Midbrain (tissue), 1 donor: ENCODE measurements at regions not wholly inside any gene's neighbourhood (a gene's known extent, or its start where the extent isn't known, plus 50 kb on each side); places are given as distances from the start of the nearest gene placed in this dataset.
"Not testable (repeated sequence)": the region's sequence is repeated elsewhere in the genome, so short reads cannot be mapped to it uniquely, and the experiment has no call there.

Experiments
- DNase-seq: peaks from one replicate; lab custom pipeline; 2025; lab: John Stamatoyannopoulos, UW

DNA sequence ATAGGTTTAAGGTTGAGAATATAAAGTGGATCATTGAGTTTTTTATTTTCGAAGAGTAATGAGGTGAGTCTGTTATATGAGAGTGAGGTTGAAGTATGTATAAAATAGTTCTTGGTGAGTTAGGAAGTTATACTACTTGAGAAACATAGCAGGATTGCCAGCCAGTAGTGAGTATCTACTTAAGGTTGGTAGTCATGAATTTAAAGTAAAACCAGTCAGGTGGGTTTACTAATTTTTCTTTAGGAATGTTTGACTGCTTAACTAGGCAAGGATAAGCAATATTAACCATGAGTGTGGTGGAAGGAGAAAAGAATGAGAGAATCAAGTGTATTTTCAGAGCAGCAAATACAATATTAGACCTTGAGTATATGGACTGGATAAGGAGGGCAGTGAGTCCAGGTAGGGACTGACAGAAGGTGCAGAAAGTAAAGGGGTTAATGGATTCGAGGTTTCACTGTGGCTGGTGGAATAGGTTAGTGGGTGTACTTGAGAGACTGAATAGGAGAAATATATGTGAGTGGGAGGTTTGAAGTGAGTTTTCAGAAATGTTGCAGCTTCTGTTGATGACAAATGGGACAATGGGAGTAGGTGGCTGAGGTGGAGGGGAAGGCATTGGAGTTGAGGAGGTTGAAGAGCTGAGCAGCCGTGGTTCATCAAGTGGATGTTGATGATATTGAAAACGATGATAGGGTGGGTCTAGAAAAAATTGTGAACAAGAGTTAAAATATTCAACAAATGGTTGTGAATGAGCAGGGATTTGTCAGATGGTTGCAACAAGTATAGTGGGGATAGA, 232.5 kb upstream of the ASCC3 start:
- DNase-seq: no peak

DNA sequence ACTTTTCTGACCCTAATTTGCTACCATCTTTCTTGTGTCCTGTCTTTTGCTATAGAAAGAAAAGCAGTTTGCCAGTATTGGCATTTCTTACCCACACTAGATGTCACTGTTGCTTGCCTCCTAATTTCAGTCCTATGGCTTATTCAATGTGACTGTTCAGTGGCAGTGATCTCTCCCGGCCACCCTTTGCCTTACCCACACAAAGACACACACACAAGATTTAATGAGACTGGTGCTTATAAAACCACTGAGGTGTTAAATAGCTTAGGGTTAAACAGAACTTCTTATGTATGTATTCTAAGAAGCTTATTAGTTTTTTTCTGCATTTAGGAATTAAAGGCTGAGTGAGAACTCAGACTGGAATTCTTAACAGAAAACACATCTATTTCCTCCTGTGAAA, 233.6 kb upstream of the ASCC3 start:
- peak; percentile 67 for DNase-seq

DNA sequence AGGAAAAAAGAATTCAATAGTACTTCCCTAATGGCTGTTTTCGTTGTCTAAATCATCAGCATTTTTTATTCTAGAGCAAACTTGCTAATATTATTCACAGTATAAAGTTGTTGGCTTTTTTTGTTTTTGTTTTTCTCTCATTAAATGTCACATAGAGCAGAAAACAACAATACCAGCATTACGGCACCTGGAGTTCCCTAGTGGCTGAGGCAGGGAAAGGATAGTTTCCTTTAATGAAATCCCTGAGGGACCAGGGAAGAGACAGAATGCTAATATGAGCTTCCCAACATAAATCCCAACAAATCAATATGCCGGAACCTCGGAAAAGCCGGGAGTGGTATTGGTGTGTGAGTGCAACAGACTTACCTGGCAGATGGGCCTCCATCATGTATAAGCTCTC, 235.2 kb upstream of the ASCC3 start:
- no peak for DNase-seq

DNA sequence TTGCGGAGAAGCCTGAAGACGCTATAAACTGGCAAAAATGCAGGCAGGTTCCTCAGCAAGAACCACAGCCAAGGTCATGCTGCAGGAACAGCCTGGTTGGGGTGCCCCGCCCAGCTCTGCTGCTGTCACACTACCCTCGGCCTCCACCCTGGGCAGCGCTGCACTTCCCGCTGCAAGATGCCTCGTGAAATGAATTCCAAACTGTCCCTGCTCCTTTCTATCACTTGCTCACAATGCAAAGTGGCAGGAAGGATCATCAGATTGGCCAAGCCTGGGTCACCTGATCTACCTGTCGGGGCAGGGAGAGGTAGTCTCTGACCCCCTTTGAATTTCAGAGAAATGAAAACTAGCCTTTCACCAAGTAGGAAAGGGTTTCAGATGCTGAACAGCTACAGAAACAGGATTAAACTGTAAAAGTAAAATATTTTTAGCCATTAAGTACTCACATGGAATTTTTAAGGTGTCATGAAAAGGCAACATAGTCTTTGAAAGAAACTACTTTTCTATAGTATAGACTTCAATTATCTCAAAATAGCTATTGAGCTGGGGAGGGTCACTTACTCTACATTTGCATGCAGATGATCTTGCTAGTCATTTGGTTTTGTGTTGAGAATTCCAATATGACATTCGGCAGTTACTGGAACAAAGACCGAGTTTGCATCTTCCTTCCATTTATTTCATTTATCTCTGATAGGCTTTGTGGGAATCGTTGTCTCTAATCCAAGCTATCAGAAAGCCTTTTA, 236.4 kb upstream of the ASCC3 start:
- DNase-seq: no peak

DNA sequence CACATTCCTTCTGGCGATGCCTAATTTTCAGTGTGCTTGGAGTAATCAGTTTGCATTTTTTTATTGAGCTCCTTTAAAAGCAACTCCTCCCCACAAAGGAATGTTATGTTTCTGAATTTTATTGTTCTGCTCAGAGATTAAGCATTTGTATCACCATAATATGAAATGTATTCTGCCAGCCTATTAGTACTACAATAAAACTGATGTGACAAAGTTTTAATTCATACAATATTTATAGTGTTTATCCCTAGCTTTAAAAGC, 236.9 kb upstream of the ASCC3 start:
- no peak for DNase-seq

DNA sequence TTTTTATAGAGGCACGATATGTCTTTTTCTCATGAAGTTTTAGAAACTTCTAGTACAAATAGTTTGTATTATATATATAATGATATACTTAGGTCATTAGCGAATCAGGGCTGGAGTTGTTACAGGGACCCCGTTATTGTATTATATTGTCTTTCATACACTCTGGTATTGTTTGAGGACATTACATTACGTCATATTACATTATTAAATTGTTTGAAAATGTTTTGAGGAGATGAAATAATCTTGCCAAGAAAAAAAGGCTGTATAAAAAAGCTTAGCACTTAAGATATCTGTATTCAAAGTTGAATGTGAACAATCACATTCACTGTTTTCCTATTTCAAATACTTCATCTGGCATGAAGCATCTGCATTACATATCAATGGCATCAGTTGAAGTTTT, 239.6 kb upstream of the ASCC3 start:
- no peak for DNase-seq

DNA sequence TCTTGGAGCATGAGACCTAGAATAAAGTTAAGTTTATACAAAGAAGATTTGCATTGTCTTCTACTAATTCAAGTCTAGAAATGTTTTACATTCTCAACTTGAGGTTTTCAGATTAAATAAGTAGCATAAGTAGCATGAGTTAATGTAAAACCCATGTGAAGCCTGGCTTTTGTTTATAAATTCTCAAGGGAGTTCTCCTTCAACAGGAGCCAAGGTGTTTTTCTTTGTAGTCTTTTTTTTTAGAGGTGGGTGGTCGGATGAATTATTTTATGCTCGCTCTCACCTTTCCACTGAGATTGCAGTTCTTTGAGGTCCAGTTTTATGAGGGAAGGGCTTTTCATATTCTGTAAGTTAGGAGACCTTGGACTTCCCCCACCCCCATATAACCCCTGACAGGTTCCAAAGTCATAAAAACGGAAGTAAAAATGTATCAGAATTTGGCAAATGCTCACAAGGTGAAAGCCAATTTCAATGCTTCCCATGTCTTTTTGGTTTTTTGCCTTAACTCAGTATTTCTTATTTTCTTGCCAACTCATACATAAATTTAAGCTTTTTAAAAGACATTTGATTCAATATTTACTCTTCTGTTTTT, 244.3 kb upstream of the ASCC3 start:
- no peak for DNase-seq

DNA sequence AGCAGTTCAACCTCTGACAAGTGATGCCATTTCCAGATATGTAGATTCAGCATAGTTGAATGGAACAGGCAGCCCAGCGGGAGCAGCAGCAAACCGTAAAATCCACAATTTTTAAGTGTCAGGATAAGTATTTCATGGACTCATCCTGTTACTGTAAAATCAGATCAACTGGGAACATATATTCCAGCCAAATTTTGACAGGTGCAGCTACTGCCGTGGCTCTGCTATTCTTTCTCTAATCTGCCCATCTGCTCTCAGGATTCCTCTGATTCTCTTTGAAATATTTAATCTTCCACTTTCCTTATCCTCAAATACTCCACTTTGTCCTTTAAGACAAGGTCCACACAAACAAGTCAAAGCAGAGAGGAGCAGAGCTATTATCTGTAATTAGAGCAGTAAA, 245.4 kb upstream of the ASCC3 start:
- no peak for DNase-seq

DNA sequence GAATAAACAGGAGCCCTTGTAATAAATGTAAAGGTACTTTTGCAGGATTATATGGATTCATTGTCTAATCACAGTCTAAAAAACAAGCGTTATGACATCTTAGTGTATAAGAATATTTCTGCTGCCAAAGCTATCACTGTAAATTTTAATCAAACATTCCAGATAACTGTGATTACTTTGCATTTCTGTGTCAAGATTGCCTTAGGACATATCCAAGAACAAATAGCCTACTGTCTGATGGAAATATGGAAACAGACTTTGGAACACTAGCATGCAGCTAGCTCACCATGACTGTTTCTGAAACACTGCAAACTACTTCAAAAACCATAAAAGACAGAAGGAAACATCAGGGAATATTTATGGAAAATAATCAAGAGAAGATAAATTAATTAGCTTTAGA, 248.7 kb upstream of the ASCC3 start:
- DNase-seq: no peak

DNA sequence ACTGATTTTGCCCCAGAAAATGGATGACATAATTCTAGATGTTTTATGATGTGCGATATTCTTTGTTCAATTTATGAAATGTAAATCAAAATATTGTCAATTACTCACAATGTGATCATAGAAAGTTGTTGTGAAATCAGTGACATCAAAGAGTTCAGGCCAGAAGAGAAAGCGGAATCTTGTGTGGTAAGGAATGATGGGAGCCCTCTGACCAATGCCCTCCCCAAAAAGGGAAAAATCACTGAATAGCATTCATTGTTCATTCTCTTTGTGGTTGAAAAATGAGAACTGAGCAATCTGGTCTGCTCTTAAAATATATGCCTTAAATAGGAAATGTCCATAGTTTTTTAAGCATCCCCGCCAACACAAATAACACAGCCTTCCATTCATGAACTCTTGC, 247.1 kb upstream of the GRIK2 start:
- no peak for DNase-seq

DNA sequence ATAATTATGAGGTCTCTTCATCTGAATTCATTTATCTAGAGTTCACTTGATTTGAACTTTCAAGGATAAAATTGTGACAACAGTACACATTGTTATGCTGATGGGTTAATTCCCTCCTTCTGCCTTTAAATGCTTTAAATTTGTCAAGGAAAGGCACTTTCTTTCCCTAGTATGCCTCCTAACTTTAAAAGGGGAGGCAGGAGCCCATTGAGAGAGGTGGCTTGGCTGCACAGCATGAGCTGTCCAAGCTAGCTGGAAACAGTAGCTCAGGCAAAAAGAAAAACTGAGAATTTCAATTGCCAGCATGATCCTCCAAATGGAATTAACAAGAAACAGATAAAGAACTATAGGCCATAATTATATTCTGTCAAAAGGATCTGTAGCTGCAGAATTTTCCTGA, 243.3 kb upstream of the GRIK2 start:
- no peak for DNase-seq

DNA sequence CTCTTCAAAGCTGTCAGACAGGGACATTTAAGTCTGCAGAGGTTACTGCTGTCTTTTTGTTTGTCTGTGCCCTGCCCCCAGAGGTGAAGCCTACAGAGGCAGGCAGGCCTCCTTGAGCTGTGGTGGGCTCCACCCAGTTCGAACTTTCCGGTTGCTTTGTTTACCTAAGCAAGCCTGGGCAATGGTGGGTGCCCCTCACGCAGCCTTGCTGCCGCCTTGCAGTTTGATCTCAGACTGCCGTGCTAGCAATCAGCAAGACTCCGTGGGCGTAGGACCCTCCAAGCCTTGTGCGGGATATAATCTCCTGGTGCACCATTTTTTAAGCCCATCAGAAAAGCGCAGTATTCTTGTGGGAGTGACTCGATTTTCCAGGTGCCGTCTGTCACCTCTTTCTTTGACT, 235.9 kb upstream of the GRIK2 start:
- not testable (repeated sequence) for DNase-seq

DNA sequence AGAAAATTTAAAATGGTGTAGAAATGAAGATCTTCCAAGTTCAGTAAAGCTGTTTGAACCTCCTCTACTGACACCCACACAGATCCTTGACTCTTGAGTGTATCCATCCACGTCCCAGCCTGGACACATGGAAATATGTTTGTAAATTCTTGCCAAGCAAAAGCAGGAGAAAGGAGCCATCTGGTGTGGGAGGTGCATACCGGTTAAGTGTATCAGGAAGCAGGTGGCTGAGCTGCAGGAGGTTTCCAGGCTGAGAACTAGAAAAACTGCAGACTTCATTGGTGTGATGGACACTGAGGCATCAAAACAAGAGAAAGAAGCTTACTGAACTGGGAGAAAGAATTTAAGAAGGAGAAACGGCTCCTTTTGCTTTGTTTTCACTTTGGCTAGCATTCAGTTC, 229.9 kb upstream of the GRIK2 start:
- no peak for DNase-seq

DNA sequence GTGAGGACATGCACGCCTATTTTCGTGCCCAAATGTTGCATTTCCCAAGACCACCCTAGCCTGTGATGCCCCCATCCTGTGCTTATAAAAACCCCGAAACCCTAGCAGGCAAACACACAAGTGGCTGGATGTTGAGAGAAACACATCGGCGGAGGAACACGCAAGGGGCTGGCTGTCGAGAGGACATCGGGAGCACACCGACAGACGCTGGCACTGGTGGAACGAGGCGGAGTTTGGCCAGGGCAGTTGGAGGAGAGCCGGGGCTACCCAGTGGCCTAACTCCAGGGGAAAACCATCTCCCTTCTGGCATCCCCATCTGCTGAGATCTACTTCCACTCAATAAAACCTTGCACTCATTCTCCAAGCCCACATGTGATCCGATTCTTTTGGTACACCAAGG, 225.9 kb upstream of the GRIK2 start:
- no peak for DNase-seq

DNA sequence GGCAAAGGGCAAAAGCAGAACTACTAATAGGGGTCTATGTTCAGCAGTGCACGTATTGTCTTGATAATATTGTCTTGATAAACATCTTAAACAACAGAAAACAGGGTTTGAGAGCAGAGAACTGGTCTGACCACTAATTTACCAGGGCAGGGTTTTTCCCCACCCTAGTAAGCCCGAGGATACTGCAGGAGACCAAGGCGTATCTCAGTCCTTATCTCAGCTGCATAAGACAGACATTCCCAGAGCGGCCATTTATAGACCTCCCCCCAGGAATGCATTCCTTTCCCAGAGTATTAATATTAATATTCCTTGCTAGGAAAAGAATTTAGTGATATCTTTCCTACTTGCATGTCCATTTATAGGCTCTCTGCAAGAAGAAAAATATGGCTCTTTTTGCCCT, 222.5 kb upstream of the GRIK2 start:
- not testable (repeated sequence) for DNase-seq

DNA sequence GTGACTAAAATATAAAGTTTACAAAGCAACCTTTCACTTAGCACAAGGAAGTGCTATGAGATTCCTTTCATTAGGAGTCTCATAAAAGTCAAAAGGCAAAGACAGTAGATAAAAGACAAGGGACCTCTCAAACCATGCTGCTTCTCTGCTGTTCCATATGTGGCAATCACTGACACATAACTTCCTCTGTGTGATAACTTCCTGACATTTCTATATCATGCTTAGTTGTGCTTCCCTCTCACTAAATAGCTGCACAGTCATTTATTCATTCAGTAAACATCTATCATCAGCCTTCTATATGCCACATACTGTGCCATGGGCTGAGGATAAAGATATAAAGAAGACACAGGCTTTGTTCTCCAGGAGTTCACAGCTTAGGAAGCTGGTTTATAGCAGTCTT, 214.8 kb upstream of the GRIK2 start:
- DNase-seq: no peak

DNA sequence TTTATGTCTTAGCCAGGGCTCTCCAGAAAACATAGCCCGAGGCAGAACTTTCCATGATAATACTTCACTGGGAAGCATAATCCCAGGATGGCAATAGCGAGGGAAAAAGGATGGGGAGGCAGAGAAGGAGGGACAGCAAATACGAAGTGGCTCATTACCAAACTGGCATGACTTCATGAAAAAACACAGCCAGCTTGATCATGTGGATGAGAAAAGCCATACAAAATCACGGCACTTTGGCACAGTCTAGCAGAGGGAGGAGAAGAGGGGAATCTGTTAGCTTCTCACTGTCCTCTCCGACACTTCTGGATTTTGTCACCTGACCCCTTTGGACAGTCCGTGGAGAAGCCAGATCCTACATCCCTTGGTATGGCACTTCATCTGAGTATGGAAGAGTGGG, 212.5 kb upstream of the GRIK2 start:
- no peak for DNase-seq

DNA sequence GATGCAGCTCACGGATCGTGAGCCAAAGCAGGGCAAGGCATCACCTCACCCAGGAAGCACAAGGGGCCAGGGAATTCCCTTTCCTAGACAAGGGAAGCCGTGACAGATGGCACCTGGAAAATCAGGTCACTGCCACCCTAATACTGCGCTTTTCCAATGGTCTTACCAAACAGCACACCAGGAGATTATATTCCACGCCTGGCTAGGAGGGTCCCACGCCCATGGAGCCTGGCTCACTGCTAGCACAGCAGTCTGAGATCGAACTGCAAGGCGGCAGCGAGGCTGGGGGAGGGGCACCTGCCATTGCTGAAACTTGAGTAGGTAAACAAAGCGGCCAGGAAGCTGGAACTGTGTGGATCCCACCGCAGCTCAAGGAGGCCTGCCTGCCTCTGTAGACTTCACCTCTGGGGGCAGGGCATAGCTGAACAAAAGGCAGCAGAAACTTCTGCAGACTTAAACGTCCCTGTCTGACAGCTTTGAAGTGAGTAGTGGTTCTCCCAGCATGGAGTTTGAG, 205.2 kb upstream of the GRIK2 start:
- DNase-seq: not testable (repeated sequence)

DNA sequence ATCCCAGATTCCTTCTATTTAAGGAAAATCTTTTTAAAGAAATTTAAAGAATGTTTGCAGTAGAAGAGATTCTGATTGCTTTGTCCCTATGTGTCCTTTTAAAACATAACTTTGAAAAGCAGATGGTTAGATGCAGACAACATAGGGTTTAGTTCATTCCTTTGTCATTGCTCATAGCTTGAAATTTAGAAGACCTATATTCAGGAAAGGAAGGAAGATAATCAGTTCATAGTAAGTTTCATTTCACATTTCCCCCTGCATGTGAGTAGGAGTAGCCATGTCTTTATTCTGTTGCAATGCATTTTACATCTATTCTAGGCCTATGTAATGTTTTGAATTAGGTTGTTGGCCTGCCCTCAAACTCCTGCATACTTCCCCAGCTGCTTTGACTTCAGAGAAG, 197.9 kb upstream of the GRIK2 start:
- no peak for DNase-seq

DNA sequence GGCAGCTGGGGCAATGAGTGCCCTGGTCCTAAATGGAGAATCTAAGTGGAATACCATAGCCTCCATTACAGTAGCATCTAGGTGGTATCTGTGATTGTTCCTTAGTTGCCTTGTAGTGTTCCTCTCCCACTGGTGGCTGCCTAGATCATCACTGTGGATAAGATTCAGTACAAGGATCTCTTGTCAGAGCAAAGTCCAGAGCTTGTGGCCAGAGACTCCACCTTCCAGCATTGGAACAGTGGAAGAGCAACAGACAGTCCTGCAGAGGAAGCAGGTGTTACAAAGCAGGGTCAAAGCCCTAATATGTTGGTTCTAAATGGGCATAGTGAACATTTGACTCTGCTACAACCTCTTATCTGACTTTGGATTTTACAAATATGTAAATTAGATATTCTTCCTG, 194.1 kb upstream of the GRIK2 start:
- no peak for DNase-seq

DNA sequence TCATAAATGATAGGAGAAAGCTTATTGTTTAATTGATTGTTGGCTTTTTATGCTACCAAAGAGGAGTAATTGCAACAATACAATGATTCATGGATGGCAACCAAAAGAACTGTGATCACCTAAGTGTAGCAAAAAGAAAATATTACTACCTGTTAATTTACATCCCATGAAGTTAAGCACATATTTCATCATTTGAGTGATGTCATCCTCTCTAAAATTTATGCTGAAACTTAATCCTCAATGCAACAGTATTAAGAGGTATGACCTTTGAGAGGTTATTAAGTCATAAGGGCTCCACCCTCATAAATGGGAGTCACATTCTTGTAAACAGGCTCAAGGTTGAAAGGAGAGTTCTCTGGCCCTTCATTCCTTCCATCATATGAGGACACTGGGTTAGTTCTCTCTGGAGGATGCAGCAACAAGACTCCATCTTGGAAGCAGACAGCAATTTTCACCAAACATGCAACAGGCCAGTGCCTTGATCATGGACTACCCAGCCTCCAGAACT, 190.6 kb upstream of the GRIK2 start:
- DNase-seq: no peak

DNA sequence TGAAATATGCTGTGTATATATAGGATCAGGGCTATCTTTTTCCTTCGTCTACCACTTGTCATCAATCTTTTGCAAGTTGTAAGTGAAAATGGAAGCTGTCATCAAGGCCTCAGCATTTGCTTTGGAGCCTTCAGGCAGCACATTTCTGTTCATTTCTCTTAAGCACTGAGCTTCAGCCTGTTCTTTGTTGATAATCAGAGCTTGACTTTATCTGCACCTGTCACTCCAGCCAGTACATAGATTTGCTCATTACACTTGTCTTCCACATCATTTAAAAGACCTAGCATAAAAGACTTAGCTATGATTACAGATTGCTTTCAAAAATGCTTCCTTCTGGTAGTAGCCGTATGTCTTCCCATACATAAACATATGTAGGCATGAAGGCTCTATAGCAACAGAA, 189.8 kb upstream of the GRIK2 start:
- DNase-seq: no peak

DNA sequence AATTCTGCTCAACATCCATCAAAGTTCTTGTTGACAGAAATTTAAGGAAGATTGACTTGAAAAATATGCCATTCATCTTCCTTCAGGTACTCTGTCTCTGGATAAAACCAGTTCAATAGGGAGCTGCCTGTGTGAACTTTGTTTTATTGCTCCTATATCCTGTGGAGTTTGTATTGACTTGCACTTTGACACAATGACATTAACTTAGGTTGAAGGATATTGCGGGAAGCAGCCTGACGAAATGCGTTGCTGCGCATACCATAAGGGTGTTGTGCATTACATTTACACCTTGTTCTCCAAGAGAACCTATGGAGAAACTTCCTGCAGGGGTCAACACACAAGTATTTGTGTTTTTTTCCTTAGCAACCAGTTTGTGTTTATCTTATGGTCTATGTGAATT, 185.4 kb upstream of the GRIK2 start:
- DNase-seq: no peak
